Neural crest cell (in vitro differentiated cells): ENCODE measurements at regions not wholly inside any gene's neighbourhood (a gene's known extent, or its start where the extent isn't known, plus 50 kb on each side); places are given as distances from the start of the nearest gene placed in this dataset.

Experiments used
- DNase-seq: peaks from one replicate; pipeline ENCODE4 v3.0.0; 2021; ENCODE audit warnings: low read depth, mixed read lengths, low spot score
- H3K27ac Mint-ChIP-seq: one replicate; pipeline ENCODE4 v1.8.0; 2021; ENCODE audit warnings: mild to moderate bottlenecking, mixed read lengths; ENCODE audit not compliant: unreplicated experiment
- H3K27me3 Mint-ChIP-seq: 2 replicates; pipeline ENCODE4 v1.8.0; 2021; ENCODE audit warnings: low read depth, mild to moderate bottlenecking, mixed read lengths
- H3K36me3 Mint-ChIP-seq: 2 replicates; pipeline ENCODE4 v1.8.0; 2021; ENCODE audit warnings: low read depth, mild to moderate bottlenecking, mixed read lengths
- H3K4me1 Mint-ChIP-seq: 2 replicates; pipeline ENCODE4 v1.8.0; 2021; ENCODE audit warnings: mixed read lengths
- H3K4me3 Mint-ChIP-seq: one replicate; pipeline ENCODE4 v1.8.0; 2021; ENCODE audit warnings: mild to moderate bottlenecking, mixed read lengths
- H3K9me3 Mint-ChIP-seq: 2 replicates; pipeline ENCODE4 v1.8.0; 2021; ENCODE audit warnings: mixed read lengths
- CTCF ChIP-seq: fragments of 200-600 bp; sonication (generic); conservative IDR thresholded peaks from 2 replicates; pipeline ENCODE4 v1.5.0; 2021; ENCODE audit warnings: antibody characterized with exemption, mild to moderate bottlenecking

GRCh38 chr22:34326901-34327300 lies 406.6 kb upstream of the LARGE1 start:
- Mint-ChIP-seq H3K36me3 (no peaks in the 10 kb centered on the region), H3K27me3 (no peaks in the 10 kb centered on the region), H3K9me3 (peaks cover 4% of the 10 kb centered on the region), H3K4me3 (no peak overlapping the region), H3K4me1 (no peaks in the 10 kb centered on the region), H3K27ac (no peak overlapping the region)
- no peak for DNase-seq
- no peak for TF ChIP-seq CTCF

- Mint-ChIP-seq H3K4me1 (no peaks in the 10 kb centered on the region), H3K27me3 (no peaks in the 10 kb centered on the region)
- TF ChIP-seq CTCF, result no peak
These were observed 410.2 kb upstream of the LARGE1 start for GRCh38 chr22:34330432-34330831.

GRCh38 chr22:34333285-34333684 lies 413.0 kb upstream of the LARGE1 start:
- Mint-ChIP-seq H3K9me3 (peaks cover 17% of the 10 kb centered on the region), H3K27me3 (no peaks in the 10 kb centered on the region), H3K4me3 (no peak overlapping the region), H3K27ac (no peak overlapping the region), H3K36me3 (peaks cover 9% of the 10 kb centered on the region), H3K4me1 (no peaks in the 10 kb centered on the region)
- TF ChIP-seq CTCF, result no peak
- DNase-seq, result no peak

More at GRCh38 chr22:34330432-34330831, 410.2 kb upstream of the LARGE1 start:
- no peak for DNase-seq
- Mint-ChIP-seq H3K36me3 (peaks cover 3% of the 10 kb centered on the region), H3K4me3 (no peak overlapping the region), H3K27ac (no peak overlapping the region), H3K9me3 (peaks cover 12% of the 10 kb centered on the region)

- Mint-ChIP-seq H3K27ac (no peak overlapping the region), H3K9me3 (peaks cover 17% of the 10 kb centered on the region), H3K4me1 (no peaks in the 10 kb centered on the region), H3K4me3 (no peak overlapping the region), H3K36me3 (peaks cover 9% of the 10 kb centered on the region), H3K27me3 (no peaks in the 10 kb centered on the region)
- no peak for DNase-seq
- no peak for TF ChIP-seq CTCF
These were observed 414.6 kb upstream of the LARGE1 start for GRCh38 chr22:34334893-34335292.

GRCh38 chr22:34344702-34345101 lies 424.4 kb upstream of the LARGE1 start:
- Mint-ChIP-seq H3K27me3 (peaks cover 10% of the 10 kb centered on the region), H3K36me3 (no peaks in the 10 kb centered on the region), H3K27ac (no peak overlapping the region), H3K4me3 (no peak overlapping the region), H3K4me1 (no peaks in the 10 kb centered on the region), H3K9me3 (no peaks in the 10 kb centered on the region)
- no peak for TF ChIP-seq CTCF
- no peak for DNase-seq
